Activated CD8-positive, alpha-beta memory T cell treated with anti-CD3 and anti-CD28 coated beads, Interleukin-2, amount 10 ng/mL, durations not matched to agents 7 days and 5 days (primary cell): ENCODE measurements at regions not wholly inside any gene's neighbourhood (a gene's known extent, or its start where the extent isn't known, plus 50 kb on each side); places are given as distances from the start of the nearest gene placed in this dataset.

ENCODE experiments used
- ATAC-seq: fragments of 150-1000 bp; cut with Tn5 transposase; one replicate; pipeline ENCODE4 v1.10.0; 2021; ENCODE audit warnings: moderate library complexity
- CTCF ChIA-PET: fragments of 350-600 bp; sonication (Branson Sonifier 250); formaldehyde crosslinking; loops from one replicate; lab custom pipeline; 2021; ENCODE audit warnings: antibody characterized with exemption; lab: Charles Lee
- DNase-seq: peaks from one replicate; pipeline ENCODE4 v3.0.0-alpha.2; 2020
- H3K27ac Mint-ChIP-seq: one replicate; pipeline ENCODE4 v1.8.0; 2021; ENCODE audit warnings: mild to moderate bottlenecking, mixed read lengths
- H3K27me3 Mint-ChIP-seq: one replicate; pipeline ENCODE4 v1.8.0; 2021; ENCODE audit warnings: mixed read lengths
- H3K36me3 Mint-ChIP-seq: one replicate; pipeline ENCODE4 v1.8.0; 2021; ENCODE audit warnings: mild to moderate bottlenecking, mixed read lengths
- H3K4me1 Mint-ChIP-seq: one replicate; pipeline ENCODE4 v1.8.0; 2021; ENCODE audit warnings: mixed read lengths
- H3K4me3 Mint-ChIP-seq: one replicate; pipeline ENCODE4 v1.8.0; 2021; ENCODE audit warnings: mild to moderate bottlenecking, moderate library complexity, mixed read lengths
- H3K9me3 Mint-ChIP-seq: one replicate; pipeline ENCODE4 v1.8.0; 2022; ENCODE audit warnings: low read depth, mixed read lengths

- Mint-ChIP-seq H3K4me1 (peaks cover 8% of the 10 kb centered on the region), H3K9me3 (no peaks in the 10 kb centered on the region), H3K27me3 (no peaks in the 10 kb centered on the region), H3K36me3 (no peaks in the 10 kb centered on the region), H3K4me3 (no peak overlapping the region), H3K27ac (no peak overlapping the region)
- DNase-seq (no peak), ATAC-seq (no peak)
- CTCF ChIA-PET = no interaction called here
Observed at GRCh38 chr2:7243276-7243675, 326.1 kb downstream of the RNF144A start.

DNA sequence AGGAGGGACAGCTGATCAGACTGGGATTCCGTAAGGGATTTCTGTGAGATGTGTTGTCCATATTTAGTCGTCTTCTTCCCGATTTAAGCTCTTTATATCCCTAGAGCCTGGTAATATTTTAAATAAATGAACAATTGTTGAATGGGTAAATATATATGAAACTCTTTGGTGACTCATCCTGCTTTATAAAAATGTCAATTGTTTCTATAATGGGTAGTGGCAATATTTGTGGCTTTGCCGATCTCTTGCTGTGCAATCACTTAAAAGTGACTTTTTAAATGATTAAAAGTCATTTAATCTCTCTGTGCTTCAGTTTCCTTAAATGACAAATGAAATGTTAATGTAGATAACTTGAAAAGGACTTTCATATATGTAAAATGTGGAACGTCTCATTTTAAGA is 339.2 kb downstream of the RNF144A start:
- H3K27ac Mint-ChIP-seq = no peak overlapping the region
- H3K27me3 Mint-ChIP-seq = peaks cover 7% of the 10 kb centered on the region
- H3K4me1 Mint-ChIP-seq = no peaks in the 10 kb centered on the region
- no peaks in the 10 kb centered on the region for H3K9me3 Mint-ChIP-seq
- DNase-seq (no peak), ATAC-seq (no peak)
- H3K4me3 Mint-ChIP-seq = no peak overlapping the region
- no peaks in the 10 kb centered on the region for H3K36me3 Mint-ChIP-seq
- CTCF ChIA-PET = no interaction called here

- no peak for DNase-seq
- Mint-ChIP-seq H3K27me3 (peaks cover 12% of the 10 kb centered on the region), H3K4me1 (no peaks in the 10 kb centered on the region), H3K9me3 (no peaks in the 10 kb centered on the region), H3K4me3 (no peak overlapping the region), H3K27ac (no peak overlapping the region), H3K36me3 (no peaks in the 10 kb centered on the region)
- ATAC-seq = no peak
- CTCF ChIA-PET = no interaction called here
Observed at GRCh38 chr2:7262727-7263126, 345.5 kb downstream of the RNF144A start.

DNA sequence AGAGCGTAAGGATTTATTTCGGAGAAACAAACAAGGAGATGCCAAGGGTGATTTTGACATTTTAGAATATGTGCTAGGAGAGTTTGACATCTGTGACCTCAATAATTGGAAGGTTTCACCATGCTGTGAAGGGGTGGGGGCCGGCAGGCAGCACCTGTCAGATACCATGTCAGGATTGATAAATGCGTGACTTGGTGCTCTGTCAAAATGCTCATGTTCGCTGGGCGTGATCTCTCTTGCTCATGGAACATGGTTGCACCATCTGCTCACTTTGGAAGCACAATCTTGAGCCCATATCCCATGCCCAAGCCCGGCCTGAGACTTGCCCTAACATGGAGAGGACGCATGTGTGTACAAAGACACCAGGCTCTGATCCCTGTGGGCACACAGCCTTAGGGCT is 347.6 kb downstream of the RNF144A start:
- DNase-seq (no peak), ATAC-seq (no peak)
- CTCF ChIA-PET = no interaction called here
- Mint-ChIP-seq H3K27ac (no peak overlapping the region), H3K4me1 (no peaks in the 10 kb centered on the region), H3K27me3 (peaks cover 11% of the 10 kb centered on the region), H3K4me3 (no peak overlapping the region), H3K9me3 (no peaks in the 10 kb centered on the region), H3K36me3 (no peaks in the 10 kb centered on the region)

DNA sequence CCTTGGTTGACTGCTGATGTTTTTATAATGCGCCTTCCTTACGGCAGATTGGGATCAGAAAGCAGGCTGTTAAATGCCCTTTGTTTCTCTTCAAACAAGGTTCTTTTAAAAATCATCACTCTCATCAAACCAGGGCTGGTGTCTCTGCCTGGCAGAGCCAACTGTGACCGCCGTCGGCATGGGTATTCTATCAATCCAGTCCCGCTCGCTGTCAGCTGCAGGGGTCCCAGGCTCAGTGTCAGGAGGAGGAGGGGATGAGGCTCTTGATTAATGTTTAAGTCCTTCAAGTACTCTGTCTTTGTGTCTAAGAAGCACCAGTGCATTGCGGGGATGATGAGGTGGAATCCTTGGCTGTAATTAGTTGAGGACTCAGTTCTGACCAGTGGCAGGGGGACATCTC is 348.1 kb downstream of the RNF144A start:
- ATAC-seq (no peak), DNase-seq (no peak)
- Mint-ChIP-seq H3K27me3 (peaks cover 11% of the 10 kb centered on the region), H3K9me3 (no peaks in the 10 kb centered on the region), H3K4me1 (no peaks in the 10 kb centered on the region), H3K27ac (no peak overlapping the region), H3K4me3 (no peak overlapping the region), H3K36me3 (no peaks in the 10 kb centered on the region)
- CTCF ChIA-PET = no interaction called here

GRCh38 chr2:7269106-7269643 is 352.0 kb downstream of the RNF144A start:
- Mint-ChIP-seq H3K4me3 (no peak overlapping the region), H3K36me3 (no peaks in the 10 kb centered on the region), H3K27me3 (peaks cover 2% of the 10 kb centered on the region), H3K27ac (no peak overlapping the region), H3K4me1 (no peaks in the 10 kb centered on the region), H3K9me3 (no peaks in the 10 kb centered on the region)
- no peak for DNase-seq
- CTCF ChIA-PET = no interaction called here
- no peak for ATAC-seq

DNA sequence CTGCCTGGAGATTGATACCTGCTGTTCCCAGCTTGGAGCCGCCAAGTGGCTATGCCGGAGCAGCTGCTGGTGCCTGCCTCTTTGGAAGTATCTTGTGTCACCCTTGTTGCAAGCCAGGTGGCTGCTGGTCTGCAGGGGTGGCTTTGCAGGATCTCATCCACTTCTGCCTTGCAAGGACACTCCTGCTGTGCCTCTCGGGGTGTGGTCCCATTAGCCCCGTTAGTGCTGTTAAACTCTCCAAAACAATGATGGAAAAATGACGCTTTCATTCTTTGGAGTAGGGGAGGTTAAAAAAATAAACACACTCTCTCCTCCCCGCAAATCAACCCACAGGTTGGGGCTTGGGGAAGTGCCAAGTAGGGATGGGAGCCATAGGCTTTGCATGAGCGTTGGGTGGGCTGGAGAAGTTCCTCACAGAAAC is 352.8 kb downstream of the RNF144A start:
- Mint-ChIP-seq H3K4me3 (no peak overlapping the region), H3K4me1 (no peaks in the 10 kb centered on the region), H3K27ac (no peak overlapping the region), H3K36me3 (no peaks in the 10 kb centered on the region), H3K9me3 (no peaks in the 10 kb centered on the region), H3K27me3 (peaks cover 2% of the 10 kb centered on the region)
- DNase-seq (no peak), ATAC-seq (no peak)
- CTCF ChIA-PET = no interaction called here

- Mint-ChIP-seq H3K36me3 (no peaks in the 10 kb centered on the region), H3K4me3 (no peak overlapping the region), H3K27me3 (peaks cover 5% of the 10 kb centered on the region), H3K9me3 (no peaks in the 10 kb centered on the region), H3K4me1 (no peaks in the 10 kb centered on the region), H3K27ac (no peak overlapping the region)
- no peak for ATAC-seq
- CTCF ChIA-PET = interaction anchor here (0.6 kb wide), 1 partner anchor 812 kb away, joined by 3 read pairs; no protein-coding TSS in a partner anchor
- DNase-seq = no peak
Observed at GRCh38 chr2:7272210-7272609, 355.0 kb downstream of the RNF144A start.

DNA sequence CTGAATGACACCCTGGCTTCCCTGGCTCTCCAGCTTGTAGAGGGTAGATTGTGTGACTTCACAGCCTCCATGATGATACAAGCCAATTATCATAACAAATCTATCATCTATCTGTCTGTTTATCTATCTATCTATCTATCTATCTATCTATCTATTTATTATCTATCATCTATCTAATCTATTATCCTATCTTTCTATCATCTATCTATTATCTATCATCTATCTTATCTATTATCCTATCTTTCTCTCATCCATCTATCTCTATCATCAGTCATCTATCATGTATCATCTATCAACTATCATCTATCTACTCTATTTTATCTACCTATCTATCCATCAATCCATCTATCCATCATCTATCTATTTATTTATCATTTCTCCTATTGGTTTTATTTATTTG is 361.8 kb downstream of the RNF144A start:
- Mint-ChIP-seq H3K4me3 (no peak overlapping the region), H3K36me3 (no peaks in the 10 kb centered on the region), H3K27me3 (peaks cover 4% of the 10 kb centered on the region), H3K9me3 (no peaks in the 10 kb centered on the region), H3K4me1 (no peaks in the 10 kb centered on the region), H3K27ac (no peak overlapping the region)
- DNase-seq (no peak), ATAC-seq (no peak)
- CTCF ChIA-PET = no interaction called here

GRCh38 chr2:7279421-7279949 is 362.3 kb downstream of the RNF144A start:
- DNase-seq (no peak), ATAC-seq (no peak)
- H3K27me3 Mint-ChIP-seq = peaks cover 4% of the 10 kb centered on the region
- no peak overlapping the region for H3K27ac Mint-ChIP-seq
- no peaks in the 10 kb centered on the region for H3K4me1 Mint-ChIP-seq
- no peak overlapping the region for H3K4me3 Mint-ChIP-seq
- CTCF ChIA-PET = no interaction called here
- H3K36me3 Mint-ChIP-seq = no peaks in the 10 kb centered on the region
- no peaks in the 10 kb centered on the region for H3K9me3 Mint-ChIP-seq

DNA sequence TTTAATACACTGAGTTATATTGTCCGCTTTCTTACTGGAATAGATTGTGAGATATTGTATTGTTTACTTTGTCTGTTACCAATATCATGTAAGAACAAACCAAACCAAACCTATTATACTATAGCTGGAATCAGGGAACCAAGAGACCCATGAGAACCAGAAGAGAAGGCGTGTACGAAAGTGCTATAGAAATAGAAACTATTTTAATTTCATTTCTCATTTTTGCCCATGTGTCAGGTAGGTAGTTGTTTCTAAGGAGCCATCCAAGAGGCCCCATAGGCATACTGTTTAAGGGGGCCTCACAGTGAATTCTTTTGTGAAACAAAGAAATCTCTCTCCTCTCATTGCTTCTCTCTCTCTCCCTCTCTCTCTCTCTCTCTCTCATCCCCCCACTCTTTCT is 363.6 kb downstream of the RNF144A start:
- H3K27ac Mint-ChIP-seq = no peak overlapping the region
- H3K4me3 Mint-ChIP-seq = no peak overlapping the region
- no peaks in the 10 kb centered on the region for H3K36me3 Mint-ChIP-seq
- ATAC-seq (no peak), DNase-seq (no peak)
- no peaks in the 10 kb centered on the region for H3K9me3 Mint-ChIP-seq
- CTCF ChIA-PET = no interaction called here
- no peaks in the 10 kb centered on the region for H3K4me1 Mint-ChIP-seq
- H3K27me3 Mint-ChIP-seq = peaks cover 3% of the 10 kb centered on the region

DNA sequence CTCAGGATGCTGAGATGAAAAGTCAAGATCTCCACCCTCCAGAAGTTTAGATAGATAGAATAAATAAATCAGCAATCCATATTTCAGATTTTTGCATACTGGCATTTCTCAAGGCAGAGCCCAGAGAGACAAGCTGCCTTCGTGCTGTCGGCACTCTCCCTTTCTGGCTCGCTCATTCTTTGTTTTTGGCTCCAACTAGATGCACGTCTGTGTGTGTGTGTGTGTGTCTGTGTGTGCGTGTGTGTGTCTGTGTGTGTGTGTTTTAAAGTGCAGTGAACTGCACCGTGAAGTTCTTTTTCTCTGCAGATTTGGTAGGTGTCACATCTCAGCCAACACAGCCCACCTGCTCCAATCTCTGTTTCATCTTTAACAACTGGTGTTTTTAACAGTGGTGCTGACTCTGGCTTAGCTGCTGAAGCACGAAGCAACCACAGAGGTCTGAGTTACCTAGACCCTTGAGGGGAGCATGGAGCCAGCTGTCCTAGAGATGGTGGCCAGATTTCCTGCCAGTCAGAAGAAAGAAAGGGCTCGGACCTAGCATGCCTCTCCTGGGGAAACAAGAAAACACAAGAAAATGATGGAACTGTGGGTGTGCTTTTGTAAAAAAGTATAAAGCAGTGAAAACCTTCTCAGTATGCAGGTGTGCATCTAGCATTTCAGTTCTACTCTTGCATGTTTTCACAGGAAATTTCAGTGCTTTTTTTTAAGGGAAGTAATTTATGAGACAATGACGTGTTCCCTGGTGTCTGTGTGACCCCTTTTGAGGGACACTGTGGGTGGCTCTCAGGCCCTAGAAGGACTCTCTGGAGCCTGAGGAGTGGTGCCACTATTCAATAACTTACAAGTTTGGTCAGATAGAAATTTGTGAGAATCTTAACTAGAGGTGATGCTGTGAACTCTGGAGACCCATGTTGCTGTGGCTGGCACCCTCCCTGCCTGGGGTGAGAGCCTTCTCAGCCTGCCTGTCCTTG is 364.3 kb downstream of the RNF144A start:
- no peak overlapping the region for H3K4me3 Mint-ChIP-seq
- H3K36me3 Mint-ChIP-seq = no peaks in the 10 kb centered on the region
- H3K27me3 Mint-ChIP-seq = peaks cover 2% of the 10 kb centered on the region
- H3K4me1 Mint-ChIP-seq = no peaks in the 10 kb centered on the region
- no peaks in the 10 kb centered on the region for H3K9me3 Mint-ChIP-seq
- H3K27ac Mint-ChIP-seq = no peak overlapping the region
- DNase-seq = no peak
- CTCF ChIA-PET = no interaction called here
- ATAC-seq = no peak

DNA sequence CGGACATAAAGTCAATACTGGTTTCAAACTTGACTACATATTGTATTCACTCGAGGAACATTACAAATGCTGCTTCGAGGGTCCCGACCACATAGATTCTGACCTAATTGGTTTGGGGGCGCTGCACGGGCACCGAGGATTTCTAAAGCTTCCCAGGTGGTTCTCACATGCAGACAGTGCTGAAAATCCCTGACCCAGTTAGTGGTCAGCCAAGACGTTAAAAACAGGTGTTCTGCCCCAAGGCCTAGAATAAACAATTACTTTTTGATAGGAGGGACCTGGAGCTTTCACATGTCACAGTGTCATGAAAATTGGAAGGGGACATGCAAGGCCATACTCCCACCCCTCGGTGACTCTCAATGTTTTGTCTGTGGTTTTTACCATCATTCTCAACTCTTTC is 368.9 kb downstream of the RNF144A start:
- H3K36me3 Mint-ChIP-seq = no peaks in the 10 kb centered on the region
- ATAC-seq (no peak), DNase-seq (no peak)
- peaks cover 2% of the 10 kb centered on the region for H3K27me3 Mint-ChIP-seq
- no peak overlapping the region for H3K27ac Mint-ChIP-seq
- no peak overlapping the region for H3K4me3 Mint-ChIP-seq
- no peaks in the 10 kb centered on the region for H3K9me3 Mint-ChIP-seq
- CTCF ChIA-PET = no interaction called here
- H3K4me1 Mint-ChIP-seq = no peaks in the 10 kb centered on the region

DNA sequence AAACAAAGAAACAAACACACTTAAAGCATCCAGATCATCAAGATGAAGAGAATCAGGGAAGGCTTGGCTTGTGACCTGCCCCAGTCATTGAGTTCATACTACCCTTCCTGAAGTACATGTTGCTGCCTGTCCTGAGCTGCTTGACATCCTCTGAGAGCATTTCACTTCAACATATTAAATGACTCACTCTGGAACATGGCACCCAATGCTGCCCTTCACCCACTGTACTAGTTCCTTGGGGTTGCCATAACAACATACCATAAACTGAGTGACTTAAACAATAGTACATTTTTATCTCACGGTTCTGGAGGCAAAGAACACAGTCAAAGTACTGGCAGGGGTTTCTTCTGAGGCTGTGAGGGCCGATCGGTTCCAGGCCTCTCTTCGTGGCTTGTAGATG is 371.3 kb downstream of the RNF144A start:
- CTCF ChIA-PET = no interaction called here
- Mint-ChIP-seq H3K36me3 (no peaks in the 10 kb centered on the region), H3K4me3 (no peak overlapping the region), H3K27me3 (peaks cover 2% of the 10 kb centered on the region), H3K9me3 (no peaks in the 10 kb centered on the region), H3K4me1 (no peaks in the 10 kb centered on the region), H3K27ac (no peak overlapping the region)
- ATAC-seq (no peak), DNase-seq (no peak)
